Kidney epithelial cell (primary cell): ENCODE measurements at regions not wholly inside any gene's neighbourhood (a gene's known extent, or its start where the extent isn't known, plus 50 kb on each side); places are given as distances from the start of the nearest gene placed in this dataset.

Source experiments
- DNase-seq: peaks from one replicate; pipeline ENCODE4 v3.0.0-alpha.2; 2010; ENCODE audit warnings: low read depth
- H3K27me3 ChIP-seq: 2 replicates; pipeline ENCODE4 v1.6.0; 2011; ENCODE audit warnings: low read length; ENCODE audit not compliant: control insufficient read depth, insufficient read depth
- H3K36me3 ChIP-seq: 2 replicates; pipeline ENCODE4 v1.5.1; 2011; ENCODE audit warnings: low read length; ENCODE audit not compliant: control insufficient read depth, insufficient read depth
- H3K4me3 ChIP-seq: 2 replicates; pipeline ENCODE4 v1.5.1; 2011; ENCODE audit warnings: low read depth, mild to moderate bottlenecking, control low read depth, low read length
- CTCF ChIP-seq: IDR thresholded peaks from 2 replicates; pipeline ENCODE4 v1.5.1; 2011; ENCODE audit warnings: mild to moderate bottlenecking, moderate library complexity, low read length, control low read depth, inconsistent platforms; ENCODE audit not compliant: insufficient read depth, poor library complexity, severe bottlenecking

GRCh38 chr20:50321797-50322480 is 131.3 kb downstream of the CEBPB start:
- H3K36me3 ChIP-seq: no peaks in the 10 kb centered on the region
- TF ChIP-seq CTCF: no peak
- no peaks in the 10 kb centered on the region for H3K27me3 ChIP-seq
- no peak overlapping the region for H3K4me3 ChIP-seq
- DNase-seq: no peak

DNA sequence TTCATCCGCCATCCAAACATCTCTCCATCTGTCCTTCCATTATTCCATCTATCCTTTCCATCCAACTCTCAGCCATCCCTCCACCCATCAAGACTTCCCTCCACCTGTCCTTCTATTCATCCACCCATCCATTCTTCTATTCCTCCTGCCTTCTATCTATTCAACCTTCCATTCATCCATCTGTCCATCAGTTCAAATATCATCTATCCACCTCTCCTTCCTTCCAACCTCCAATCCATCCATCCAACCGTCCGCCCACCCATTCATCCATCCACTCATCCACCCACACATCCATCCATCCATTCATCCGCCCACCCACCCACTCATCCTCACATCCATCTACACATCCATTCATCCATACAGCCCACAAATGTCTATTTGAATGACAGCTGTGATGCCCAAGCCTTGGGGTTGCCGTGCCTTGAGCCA is 132.1 kb downstream of the CEBPB start:
- no peaks in the 10 kb centered on the region for H3K27me3 ChIP-seq
- no peaks in the 10 kb centered on the region for H3K36me3 ChIP-seq
- H3K4me3 ChIP-seq: no peak overlapping the region
- no peak for DNase-seq
- TF ChIP-seq CTCF: no peak

GRCh38 chr20:50323209-50323608 is 132.6 kb downstream of the CEBPB start:
- H3K4me3 ChIP-seq: no peak overlapping the region
- no peaks in the 10 kb centered on the region for H3K36me3 ChIP-seq
- no peak for DNase-seq
- TF ChIP-seq CTCF: no peak
- H3K27me3 ChIP-seq: no peaks in the 10 kb centered on the region

GRCh38 chr20:50323777-50324775 is 133.4 kb downstream of the CEBPB start:
- no peak overlapping the region for H3K4me3 ChIP-seq
- no peak for TF ChIP-seq CTCF

DNA sequence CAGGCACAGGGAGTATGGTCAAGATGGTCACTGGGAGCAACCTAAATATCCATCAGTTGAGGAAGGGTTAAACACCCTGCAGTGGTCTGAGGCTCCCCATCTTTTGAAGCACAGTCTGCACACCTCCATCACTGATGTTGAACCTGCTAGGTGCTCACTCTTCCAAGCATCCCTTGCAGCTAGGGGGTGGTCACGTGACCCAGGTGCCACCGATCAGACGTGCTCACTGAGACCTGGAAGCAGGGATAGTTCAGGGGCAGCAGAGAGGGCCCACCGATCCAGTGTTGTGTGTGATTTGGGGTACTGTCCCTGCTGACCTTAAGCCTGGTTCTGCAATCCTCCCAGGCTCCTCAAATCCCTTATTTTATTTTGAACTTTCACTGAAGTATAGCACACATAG is 134.6 kb downstream of the CEBPB start:
- Histone ChIP-seq H3K27me3 (no peaks in the 10 kb centered on the region), H3K4me3 (no peak overlapping the region), H3K36me3 (no peaks in the 10 kb centered on the region)
- TF ChIP-seq CTCF: no peak
- DNase-seq: no peak

More at GRCh38 chr20:50323777-50324775, 133.4 kb downstream of the CEBPB start:
- Histone ChIP-seq H3K36me3 (no peaks in the 10 kb centered on the region), H3K27me3 (no peaks in the 10 kb centered on the region)
- DNase-seq: no peak
